T-helper 1 cell treated with Interleukin-12 subunit alpha and Interleukin-12 subunit beta and Interleukin-4 antibody, amounts not matched to agents 30 μg/mL and 1 μg/mL, for 36 hours (primary cell): ENCODE measurements at regions not wholly inside any gene's neighbourhood (a gene's known extent, or its start where the extent isn't known, plus 50 kb on each side); places are given as distances from the start of the nearest gene placed in this dataset.
"Not testable (repeated sequence)": the region's sequence is repeated elsewhere in the genome, so short reads cannot be mapped to it uniquely, and the experiment has no call there.

Source experiments
- H3K27ac Mint-ChIP-seq: one replicate; pipeline ENCODE4 v1.8.0; 2021; ENCODE audit warnings: mild to moderate bottlenecking, mixed read lengths
- H3K27me3 Mint-ChIP-seq: one replicate; pipeline ENCODE4 v1.8.0; 2021; ENCODE audit warnings: low read depth, mixed read lengths
- H3K36me3 Mint-ChIP-seq: one replicate; pipeline ENCODE4 v1.8.0; 2021; ENCODE audit warnings: low read depth, mixed read lengths
- H3K4me1 Mint-ChIP-seq: one replicate; pipeline ENCODE4 v1.8.0; 2021; ENCODE audit warnings: low read depth, mixed read lengths
- H3K4me3 Mint-ChIP-seq: one replicate; pipeline ENCODE4 v1.8.0; 2021; ENCODE audit warnings: mild to moderate bottlenecking, moderate library complexity, mixed read lengths
- H3K9me3 Mint-ChIP-seq: one replicate; pipeline ENCODE4 v1.8.0; 2021; ENCODE audit warnings: mixed read lengths

GRCh38 chr14:25836636-25837035, 761.2 kb downstream of the NOVA1 start:
- peaks cover 13% of the 10 kb centered on the region for H3K9me3 Mint-ChIP-seq
- no peaks in the 10 kb centered on the region for H3K36me3 Mint-ChIP-seq
- H3K27ac Mint-ChIP-seq, result no peak overlapping the region
- H3K4me3 Mint-ChIP-seq, result no peak overlapping the region
- no peaks in the 10 kb centered on the region for H3K4me1 Mint-ChIP-seq
- no peaks in the 10 kb centered on the region for H3K27me3 Mint-ChIP-seq

GRCh38 chr14:25833341-25834126, 764.3 kb downstream of the NOVA1 start:
- no peaks in the 10 kb centered on the region for H3K36me3 Mint-ChIP-seq
- H3K4me1 Mint-ChIP-seq, result no peaks in the 10 kb centered on the region
- no peak overlapping the region for H3K4me3 Mint-ChIP-seq
- peaks cover 14% of the 10 kb centered on the region for H3K9me3 Mint-ChIP-seq
- H3K27me3 Mint-ChIP-seq, result no peaks in the 10 kb centered on the region
- no peak overlapping the region for H3K27ac Mint-ChIP-seq

GRCh38 chr14:25832585-25832984, 765.2 kb downstream of the NOVA1 start:
- Mint-ChIP-seq H3K27ac (no peak overlapping the region), H3K36me3 (no peaks in the 10 kb centered on the region), H3K4me3 (no peak overlapping the region), H3K9me3 (peaks cover 17% of the 10 kb centered on the region), H3K4me1 (no peaks in the 10 kb centered on the region), H3K27me3 (no peaks in the 10 kb centered on the region)

- Mint-ChIP-seq H3K4me1 (no peaks in the 10 kb centered on the region), H3K9me3 (peaks cover 28% of the 10 kb centered on the region), H3K4me3 (no peak overlapping the region), H3K27ac (no peak overlapping the region), H3K36me3 (no peaks in the 10 kb centered on the region), H3K27me3 (no peaks in the 10 kb centered on the region)
These were observed 769.3 kb downstream of the NOVA1 start for GRCh38 chr14:25828562-25828961.

GRCh38 chr14:25826105-25826504, 771.7 kb downstream of the NOVA1 start:
- H3K9me3 Mint-ChIP-seq, result peaks cover 28% of the 10 kb centered on the region
- no peak overlapping the region for H3K27ac Mint-ChIP-seq
- H3K4me1 Mint-ChIP-seq, result no peaks in the 10 kb centered on the region
- H3K36me3 Mint-ChIP-seq, result no peaks in the 10 kb centered on the region
- no peaks in the 10 kb centered on the region for H3K27me3 Mint-ChIP-seq
- H3K4me3 Mint-ChIP-seq, result no peak overlapping the region

- Mint-ChIP-seq H3K4me1 (no peaks in the 10 kb centered on the region), H3K27me3 (no peaks in the 10 kb centered on the region), H3K4me3 (no peak overlapping the region), H3K9me3 (peaks cover 31% of the 10 kb centered on the region), H3K36me3 (no peaks in the 10 kb centered on the region), H3K27ac (no peak overlapping the region)
These were observed 770.4 kb upstream of the STXBP6 start for GRCh38 chr14:25820368-25820767.

- not testable (repeated sequence) for H3K27ac Mint-ChIP-seq, H3K27me3 Mint-ChIP-seq, H3K4me1 Mint-ChIP-seq, H3K36me3 Mint-ChIP-seq, H3K4me3 Mint-ChIP-seq
- H3K9me3 Mint-ChIP-seq, result peaks cover 22% of the 10 kb centered on the region
These were observed 764.7 kb upstream of the STXBP6 start for GRCh38 chr14:25814622-25815021.

- Mint-ChIP-seq H3K9me3 (peaks cover 42% of the 10 kb centered on the region), H3K4me1 (no peaks in the 10 kb centered on the region), H3K27me3 (no peaks in the 10 kb centered on the region), H3K36me3 (no peaks in the 10 kb centered on the region), H3K4me3 (no peak overlapping the region), H3K27ac (no peak overlapping the region)
These were observed 753.6 kb upstream of the STXBP6 start for GRCh38 chr14:25803386-25804018.

GRCh38 chr14:25800841-25801240, 750.9 kb upstream of the STXBP6 start:
- Mint-ChIP-seq H3K27me3 (no peaks in the 10 kb centered on the region), H3K27ac (no peak overlapping the region), H3K4me3 (no peak overlapping the region), H3K9me3 (peaks cover 53% of the 10 kb centered on the region), H3K36me3 (no peaks in the 10 kb centered on the region), H3K4me1 (no peaks in the 10 kb centered on the region)

- Mint-ChIP-seq H3K9me3 (peaks cover 51% of the 10 kb centered on the region), H3K36me3 (no peaks in the 10 kb centered on the region)
These were observed 738.3 kb upstream of the STXBP6 start for GRCh38 chr14:25788252-25788651.

GRCh38 chr14:25765909-25766308, 716.0 kb upstream of the STXBP6 start:
- Mint-ChIP-seq H3K9me3 (peaks cover 33% of the 10 kb centered on the region), H3K36me3 (no peaks in the 10 kb centered on the region), H3K4me1 (no peaks in the 10 kb centered on the region), H3K27me3 (no peaks in the 10 kb centered on the region), H3K4me3 (no peak overlapping the region), H3K27ac (no peak overlapping the region)

More at GRCh38 chr14:25788252-25788651, 738.3 kb upstream of the STXBP6 start:
- Mint-ChIP-seq H3K4me3 (no peak overlapping the region), H3K27me3 (no peaks in the 10 kb centered on the region), H3K4me1 (no peaks in the 10 kb centered on the region), H3K27ac (no peak overlapping the region)

GRCh38 chr14:25759920-25760655, 710.1 kb upstream of the STXBP6 start:
- Mint-ChIP-seq H3K36me3 (no peaks in the 10 kb centered on the region), H3K27me3 (no peaks in the 10 kb centered on the region), H3K4me3 (no peak overlapping the region), H3K9me3 (peaks cover 28% of the 10 kb centered on the region), H3K27ac (no peak overlapping the region), H3K4me1 (no peaks in the 10 kb centered on the region)

- no peak overlapping the region for H3K27ac Mint-ChIP-seq
These were observed 709.3 kb upstream of the STXBP6 start for GRCh38 chr14:25759256-25759655.

GRCh38 chr14:25757364-25757763, 707.4 kb upstream of the STXBP6 start:
- Mint-ChIP-seq H3K4me1 (no peaks in the 10 kb centered on the region), H3K4me3 (no peak overlapping the region), H3K36me3 (no peaks in the 10 kb centered on the region), H3K9me3 (peaks cover 30% of the 10 kb centered on the region), H3K27me3 (no peaks in the 10 kb centered on the region), H3K27ac (no peak overlapping the region)

More at GRCh38 chr14:25759256-25759655, 709.3 kb upstream of the STXBP6 start:
- no peaks in the 10 kb centered on the region for H3K4me1 Mint-ChIP-seq
- H3K4me3 Mint-ChIP-seq, result no peak overlapping the region
- H3K36me3 Mint-ChIP-seq, result no peaks in the 10 kb centered on the region
- peaks cover 30% of the 10 kb centered on the region for H3K9me3 Mint-ChIP-seq
- no peaks in the 10 kb centered on the region for H3K27me3 Mint-ChIP-seq

GRCh38 chr14:25756876-25757275, 706.9 kb upstream of the STXBP6 start:
- Mint-ChIP-seq H3K4me3 (no peak overlapping the region), H3K4me1 (no peaks in the 10 kb centered on the region), H3K27ac (no peak overlapping the region), H3K9me3 (peaks cover 30% of the 10 kb centered on the region), H3K36me3 (no peaks in the 10 kb centered on the region), H3K27me3 (no peaks in the 10 kb centered on the region)
